Liver (tissue), 8 donors: ENCODE measurements at regions not wholly inside any gene's neighbourhood (a gene's known extent, or its start where the extent isn't known, plus 50 kb on each side); places are given as distances from the start of the nearest gene placed in this dataset.

Source experiments
- DNase-seq: peaks from one replicate; pipeline ENCODE4 v3.0.0-alpha.2; 2017; ENCODE audit warnings: low spot score
- H3K27ac ChIP-seq, 2 donors: one replicate each; pipeline ENCODE4 v1.7.0; 2013; ENCODE audit warnings: inconsistent platforms in 2 of 2, low read length in 2 of 2, control low read depth in 1 of 2, low read depth in 1 of 2, mild to moderate bottlenecking in 1 of 2
- H3K27me3 ChIP-seq, 4 donors: one replicate each; pipeline versions ENCODE4 v1.6.1 to v1.7.0; 2013; ENCODE audit warnings: low read length in 3 of 4, inconsistent platforms in 1 of 4, mild to moderate bottlenecking in 1 of 4, moderate library complexity in 1 of 4; ENCODE audit not compliant: control insufficient read depth in 4 of 4, insufficient read depth in 4 of 4
- H3K36me3 ChIP-seq, 4 donors: one replicate each; pipeline versions ENCODE4 v1.6.1 to v1.7.0; 2013; ENCODE audit warnings: low read length in 3 of 4, mild to moderate bottlenecking in 3 of 4, low read depth in 1 of 4, moderate library complexity in 1 of 4; ENCODE audit not compliant: control insufficient read depth in 4 of 4, insufficient read depth in 3 of 4
- H3K4me1 ChIP-seq, 4 donors: one replicate each; pipeline versions ENCODE4 v1.6.1 to v1.7.0; 2013; ENCODE audit warnings: low read length in 3 of 4, mild to moderate bottlenecking in 3 of 4, moderate library complexity in 1 of 4; ENCODE audit not compliant: control insufficient read depth in 4 of 4, insufficient read depth in 4 of 4
- H3K4me3 ChIP-seq, 3 donors: one replicate each; pipeline versions ENCODE4 v1.6.1 to v1.7.0; 2013; ENCODE audit warnings: low read length in 3 of 3, control low read depth in 1 of 3, low read depth in 1 of 3, mild to moderate bottlenecking in 1 of 3
- H3K9ac ChIP-seq, 2 donors: one replicate each; pipeline ENCODE4 v1.7.0; 2013; ENCODE audit warnings: low read length in 2 of 2, mild to moderate bottlenecking in 2 of 2, moderate library complexity in 2 of 2, control low read depth in 1 of 2, low read depth in 1 of 2
- H3K9me3 ChIP-seq, 4 donors: one replicate each; pipeline versions ENCODE4 v1.6.1 to v1.7.0; 2013; ENCODE audit warnings: low read length in 3 of 4; ENCODE audit not compliant: control insufficient read depth in 4 of 4
- EGR1 ChIP-seq, 2 donors: IDR thresholded peaks; 2 replicates each; pipeline ENCODE4 v1.6.1; 2016 to 2018; ENCODE audit warnings: antibody characterized with exemption in 2 of 2, low read depth in 2 of 2
- FOXA1 ChIP-seq: IDR thresholded peaks from 2 replicates; pipeline ENCODE4 v1.6.1; 2016; ENCODE audit warnings: antibody characterized with exemption
- FOXA2 ChIP-seq: IDR thresholded peaks from 2 replicates; pipeline ENCODE4 v1.6.1; 2016; ENCODE audit warnings: antibody characterized with exemption
- GABPA ChIP-seq, 2 donors: IDR thresholded peaks in 1 of 2; conservative IDR thresholded peaks in 1 of 2; 2 replicates each; pipeline ENCODE4 v1.6.1; 2016; ENCODE audit warnings: antibody characterized with exemption in 2 of 2, mild to moderate bottlenecking in 1 of 2, moderate library complexity in 1 of 2
- HNF4A ChIP-seq, 2 donors: conservative IDR thresholded peaks; 2 replicates each; pipeline ENCODE4 v1.6.1; 2016; ENCODE audit warnings: antibody characterized with exemption in 2 of 2, mild to moderate bottlenecking in 2 of 2
- HNF4G ChIP-seq: IDR thresholded peaks from 2 replicates; pipeline ENCODE4 v1.6.1; 2016; ENCODE audit warnings: antibody characterized with exemption
- JUND ChIP-seq, 2 donors: IDR thresholded peaks; 2 replicates each; pipeline ENCODE4 v1.6.1; 2016; ENCODE audit warnings: antibody characterized with exemption in 2 of 2
- NR2F2 ChIP-seq: IDR thresholded peaks from 2 replicates; pipeline ENCODE4 v1.6.1; 2016; ENCODE audit warnings: antibody characterized with exemption
- RAD21 ChIP-seq, 2 donors: IDR thresholded peaks; 2 replicates each; pipeline ENCODE4 v1.6.1; 2016; ENCODE audit warnings: antibody characterized with exemption in 2 of 2, mild to moderate bottlenecking in 2 of 2
- RXRA ChIP-seq, 2 donors: IDR thresholded peaks; 2 replicates each; pipeline ENCODE4 v1.6.1; 2017 to 2018; ENCODE audit warnings: antibody characterized with exemption in 2 of 2, mild to moderate bottlenecking in 1 of 2
- SP1 ChIP-seq: IDR thresholded peaks from 2 replicates; pipeline ENCODE4 v1.6.1; 2018; ENCODE audit warnings: antibody characterized with exemption, mild to moderate bottlenecking
- TAF1 ChIP-seq: conservative IDR thresholded peaks from 2 replicates; pipeline ENCODE4 v1.6.1; 2016; ENCODE audit warnings: antibody characterized with exemption, mild to moderate bottlenecking
- YY1 ChIP-seq: IDR thresholded peaks from 2 replicates; pipeline ENCODE4 v1.6.1; 2016; ENCODE audit warnings: antibody characterized with exemption, mild to moderate bottlenecking
- WGBS: extraction: QIAGEN DNeasy Blood & Tissue Kit; methylation state at CpG from one replicate; pipeline ENCODE4 v1.1.7; 2013; 5-methylcytosine and 5-hydroxymethylcytosine counted together
- TF ChIP-seq, protein P1 (sequence below): IDR thresholded peaks from 2 replicates; pipeline ENCODE4 v1.6.1; 2016; ENCODE audit warnings: antibody characterized with exemption
- TF ChIP-seq, protein P2 (sequence below): IDR thresholded peaks from 2 replicates; pipeline ENCODE4 v1.6.1; 2016; ENCODE audit warnings: antibody characterized with exemption
- TF ChIP-seq, protein P3 (sequence below): IDR thresholded peaks from 2 replicates; pipeline ENCODE4 v1.6.1; 2016; ENCODE audit warnings: antibody characterized with exemption, mild to moderate bottlenecking
- TF ChIP-seq, protein P4 (sequence below): IDR thresholded peaks from 2 replicates; pipeline ENCODE4 v1.6.1; 2016; ENCODE audit warnings: antibody characterized with exemption
- TF ChIP-seq, protein P5 (sequence below): fragments of 150-350 bp; IDR thresholded peaks from 2 replicates; pipeline ENCODE4 v1.5.1; 2017; ENCODE audit warnings: improper control_type of control experiment, low read depth, low read length; ENCODE audit not compliant: missing input control
- donor health status: healthy.
- donor health status: healthy.
- donor health status: healthy.
- donor health status: healthy.
- donor health status: healthy.

DNA sequence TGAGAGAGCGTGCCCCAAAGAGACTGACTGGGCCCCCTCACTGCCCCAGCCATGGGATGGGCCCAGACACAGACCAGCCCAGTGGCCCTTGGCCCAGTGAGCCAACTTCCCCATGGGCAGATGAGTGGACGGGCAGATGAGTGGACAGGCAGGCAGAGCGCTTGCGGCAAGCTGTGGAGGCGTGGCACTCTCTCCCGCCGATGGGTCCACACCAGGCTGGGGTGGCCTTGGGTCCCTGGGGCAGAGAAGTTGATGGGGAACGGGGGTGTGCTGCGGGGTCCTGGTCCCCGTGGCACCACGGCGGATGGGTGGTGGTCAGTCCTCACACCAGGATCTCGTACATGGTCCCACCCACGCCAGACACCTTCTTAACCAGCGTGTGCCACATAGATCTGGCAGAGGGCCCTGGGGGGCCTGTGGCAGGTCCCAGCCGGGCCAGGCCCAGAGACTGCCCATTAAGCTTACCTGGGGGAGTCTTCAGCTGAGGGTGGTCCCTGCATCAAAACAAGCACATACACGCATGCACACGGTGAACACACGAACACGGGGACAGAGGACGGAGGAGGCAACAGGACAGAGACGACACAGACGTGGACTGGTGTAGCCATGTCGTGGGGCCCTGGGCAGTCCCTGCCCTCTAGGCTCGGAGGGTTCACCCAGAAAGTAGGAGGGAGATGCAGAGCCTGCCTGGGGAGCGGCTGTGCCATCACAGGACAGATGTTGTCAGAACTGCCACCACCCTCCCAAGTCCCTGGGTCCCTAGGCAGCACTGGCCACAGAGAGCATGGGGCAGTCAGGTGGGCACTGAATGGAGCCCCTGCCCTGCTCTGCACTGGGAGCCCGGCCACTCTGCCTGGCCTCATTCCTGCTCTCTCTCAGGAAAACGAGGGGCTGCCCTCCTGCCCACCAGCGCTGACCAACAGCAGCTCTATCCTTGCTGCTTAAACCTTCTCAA lies 182.2 kb downstream of the IGLL1 start:
- peaks cover 0 to 6% (median 1%) of the 10 kb centered on the region in 4 donors for H3K4me1 ChIP-seq
- no peaks in the 10 kb centered on the region for H3K27me3 ChIP-seq
- no peak for DNase-seq
- H3K4me3 ChIP-seq = no peak overlapping the region
- H3K9me3 ChIP-seq = no peaks in the 10 kb centered on the region
- H3K27ac ChIP-seq = no peak overlapping the region
- no peak overlapping the region for H3K9ac ChIP-seq
- WGBS = 94% methylated on average over 29 of the region's 29 CpGs
- no peaks in the 10 kb centered on the region for H3K36me3 ChIP-seq
- TF ChIP-seq GABPA (IDR thresholded peaks at IDR 0.05 in 1 of 2, conservative IDR thresholded peaks at IDR 0.05 in 1 of 2) = no peak
- no peak for TF ChIP-seq HNF4G
- no peak for TF ChIP-seq HNF4A (conservative IDR thresholded peaks at IDR 0.05)
- no peak for TF ChIP-seq SP1
- no peak for TF ChIP-seq NR2F2
- no peak for TF ChIP-seq JUND (IDR thresholded peaks at IDR 0.05)
- TF ChIP-seq FOXA1 = no peak
- TF ChIP-seq YY1 = no peak
- TF ChIP-seq, protein P1, sequence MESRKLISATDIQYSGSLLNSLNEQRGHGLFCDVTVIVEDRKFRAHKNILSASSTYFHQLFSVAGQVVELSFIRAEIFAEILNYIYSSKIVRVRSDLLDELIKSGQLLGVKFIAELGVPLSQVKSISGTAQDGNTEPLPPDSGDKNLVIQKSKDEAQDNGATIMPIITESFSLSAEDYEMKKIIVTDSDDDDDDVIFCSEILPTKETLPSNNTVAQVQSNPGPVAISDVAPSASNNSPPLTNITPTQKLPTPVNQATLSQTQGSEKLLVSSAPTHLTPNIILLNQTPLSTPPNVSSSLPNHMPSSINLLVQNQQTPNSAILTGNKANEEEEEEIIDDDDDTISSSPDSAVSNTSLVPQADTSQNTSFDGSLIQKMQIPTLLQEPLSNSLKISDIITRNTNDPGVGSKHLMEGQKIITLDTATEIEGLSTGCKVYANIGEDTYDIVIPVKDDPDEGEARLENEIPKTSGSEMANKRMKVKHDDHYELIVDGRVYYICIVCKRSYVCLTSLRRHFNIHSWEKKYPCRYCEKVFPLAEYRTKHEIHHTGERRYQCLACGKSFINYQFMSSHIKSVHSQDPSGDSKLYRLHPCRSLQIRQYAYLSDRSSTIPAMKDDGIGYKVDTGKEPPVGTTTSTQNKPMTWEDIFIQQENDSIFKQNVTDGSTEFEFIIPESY = no peak
- TF ChIP-seq RXRA (IDR thresholded peaks at IDR 0.05) = no peak
- TF ChIP-seq, protein P2, sequence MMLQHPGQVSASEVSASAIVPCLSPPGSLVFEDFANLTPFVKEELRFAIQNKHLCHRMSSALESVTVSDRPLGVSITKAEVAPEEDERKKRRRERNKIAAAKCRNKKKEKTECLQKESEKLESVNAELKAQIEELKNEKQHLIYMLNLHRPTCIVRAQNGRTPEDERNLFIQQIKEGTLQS = no peak
- TF ChIP-seq, protein P3, sequence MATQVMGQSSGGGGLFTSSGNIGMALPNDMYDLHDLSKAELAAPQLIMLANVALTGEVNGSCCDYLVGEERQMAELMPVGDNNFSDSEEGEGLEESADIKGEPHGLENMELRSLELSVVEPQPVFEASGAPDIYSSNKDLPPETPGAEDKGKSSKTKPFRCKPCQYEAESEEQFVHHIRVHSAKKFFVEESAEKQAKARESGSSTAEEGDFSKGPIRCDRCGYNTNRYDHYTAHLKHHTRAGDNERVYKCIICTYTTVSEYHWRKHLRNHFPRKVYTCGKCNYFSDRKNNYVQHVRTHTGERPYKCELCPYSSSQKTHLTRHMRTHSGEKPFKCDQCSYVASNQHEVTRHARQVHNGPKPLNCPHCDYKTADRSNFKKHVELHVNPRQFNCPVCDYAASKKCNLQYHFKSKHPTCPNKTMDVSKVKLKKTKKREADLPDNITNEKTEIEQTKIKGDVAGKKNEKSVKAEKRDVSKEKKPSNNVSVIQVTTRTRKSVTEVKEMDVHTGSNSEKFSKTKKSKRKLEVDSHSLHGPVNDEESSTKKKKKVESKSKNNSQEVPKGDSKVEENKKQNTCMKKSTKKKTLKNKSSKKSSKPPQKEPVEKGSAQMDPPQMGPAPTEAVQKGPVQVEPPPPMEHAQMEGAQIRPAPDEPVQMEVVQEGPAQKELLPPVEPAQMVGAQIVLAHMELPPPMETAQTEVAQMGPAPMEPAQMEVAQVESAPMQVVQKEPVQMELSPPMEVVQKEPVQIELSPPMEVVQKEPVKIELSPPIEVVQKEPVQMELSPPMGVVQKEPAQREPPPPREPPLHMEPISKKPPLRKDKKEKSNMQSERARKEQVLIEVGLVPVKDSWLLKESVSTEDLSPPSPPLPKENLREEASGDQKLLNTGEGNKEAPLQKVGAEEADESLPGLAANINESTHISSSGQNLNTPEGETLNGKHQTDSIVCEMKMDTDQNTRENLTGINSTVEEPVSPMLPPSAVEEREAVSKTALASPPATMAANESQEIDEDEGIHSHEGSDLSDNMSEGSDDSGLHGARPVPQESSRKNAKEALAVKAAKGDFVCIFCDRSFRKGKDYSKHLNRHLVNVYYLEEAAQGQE = no peak
- TF ChIP-seq TAF1 = no peak
- no peak for TF ChIP-seq RAD21 (IDR thresholded peaks at IDR 0.05)
- TF ChIP-seq, protein P4, sequence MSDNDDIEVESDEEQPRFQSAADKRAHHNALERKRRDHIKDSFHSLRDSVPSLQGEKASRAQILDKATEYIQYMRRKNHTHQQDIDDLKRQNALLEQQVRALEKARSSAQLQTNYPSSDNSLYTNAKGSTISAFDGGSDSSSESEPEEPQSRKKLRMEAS = no peak
- TF ChIP-seq, protein P5, sequence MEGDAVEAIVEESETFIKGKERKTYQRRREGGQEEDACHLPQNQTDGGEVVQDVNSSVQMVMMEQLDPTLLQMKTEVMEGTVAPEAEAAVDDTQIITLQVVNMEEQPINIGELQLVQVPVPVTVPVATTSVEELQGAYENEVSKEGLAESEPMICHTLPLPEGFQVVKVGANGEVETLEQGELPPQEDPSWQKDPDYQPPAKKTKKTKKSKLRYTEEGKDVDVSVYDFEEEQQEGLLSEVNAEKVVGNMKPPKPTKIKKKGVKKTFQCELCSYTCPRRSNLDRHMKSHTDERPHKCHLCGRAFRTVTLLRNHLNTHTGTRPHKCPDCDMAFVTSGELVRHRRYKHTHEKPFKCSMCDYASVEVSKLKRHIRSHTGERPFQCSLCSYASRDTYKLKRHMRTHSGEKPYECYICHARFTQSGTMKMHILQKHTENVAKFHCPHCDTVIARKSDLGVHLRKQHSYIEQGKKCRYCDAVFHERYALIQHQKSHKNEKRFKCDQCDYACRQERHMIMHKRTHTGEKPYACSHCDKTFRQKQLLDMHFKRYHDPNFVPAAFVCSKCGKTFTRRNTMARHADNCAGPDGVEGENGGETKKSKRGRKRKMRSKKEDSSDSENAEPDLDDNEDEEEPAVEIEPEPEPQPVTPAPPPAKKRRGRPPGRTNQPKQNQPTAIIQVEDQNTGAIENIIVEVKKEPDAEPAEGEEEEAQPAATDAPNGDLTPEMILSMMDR = no peak
- no peak for TF ChIP-seq EGR1 (IDR thresholded peaks at IDR 0.05; ENCODE audit: low read depth in 2 of 2)
- no peak for TF ChIP-seq FOXA2
